Endothelial cell (in vitro differentiated cells): ENCODE measurements at regions not wholly inside any gene's neighbourhood (a gene's known extent, or its start where the extent isn't known, plus 50 kb on each side); places are given as distances from the start of the nearest gene placed in this dataset.

Experiments used
- DNase-seq: peaks from one replicate; pipeline ENCODE4 v3.0.0; 2021; ENCODE audit warnings: low spot score
- H3K27ac Mint-ChIP-seq: one replicate; pipeline ENCODE4 v1.8.0; 2021; ENCODE audit warnings: mixed read lengths, inconsistent platforms; ENCODE audit not compliant: unreplicated experiment
- H3K27me3 Mint-ChIP-seq: one replicate; pipeline ENCODE4 v1.8.0; 2021; ENCODE audit warnings: mild to moderate bottlenecking, moderate library complexity, mixed read lengths, inconsistent platforms; ENCODE audit not compliant: unreplicated experiment
- H3K36me3 Mint-ChIP-seq: one replicate; pipeline ENCODE4 v1.8.0; 2021; ENCODE audit warnings: mild to moderate bottlenecking, low read depth, mixed read lengths, inconsistent platforms; ENCODE audit not compliant: unreplicated experiment
- H3K4me1 Mint-ChIP-seq: one replicate; pipeline ENCODE4 v1.8.0; 2021; ENCODE audit warnings: mild to moderate bottlenecking, mixed read lengths, inconsistent platforms; ENCODE audit not compliant: unreplicated experiment
- H3K4me3 Mint-ChIP-seq: one replicate; pipeline ENCODE4 v1.8.0; 2021; ENCODE audit warnings: mild to moderate bottlenecking, mixed read lengths, inconsistent platforms; ENCODE audit not compliant: unreplicated experiment
- H3K9me3 Mint-ChIP-seq: one replicate; pipeline ENCODE4 v1.8.0; 2021; ENCODE audit warnings: mixed read lengths, inconsistent platforms; ENCODE audit not compliant: unreplicated experiment
- TF ChIP-seq, protein P1 (sequence below): fragments of 200-600 bp; sonication (generic); IDR thresholded peaks from one replicate; pipeline ENCODE4 v1.5.0; 2021; ENCODE audit warnings: antibody characterized with exemption; ENCODE audit not compliant: unreplicated experiment

DNA sequence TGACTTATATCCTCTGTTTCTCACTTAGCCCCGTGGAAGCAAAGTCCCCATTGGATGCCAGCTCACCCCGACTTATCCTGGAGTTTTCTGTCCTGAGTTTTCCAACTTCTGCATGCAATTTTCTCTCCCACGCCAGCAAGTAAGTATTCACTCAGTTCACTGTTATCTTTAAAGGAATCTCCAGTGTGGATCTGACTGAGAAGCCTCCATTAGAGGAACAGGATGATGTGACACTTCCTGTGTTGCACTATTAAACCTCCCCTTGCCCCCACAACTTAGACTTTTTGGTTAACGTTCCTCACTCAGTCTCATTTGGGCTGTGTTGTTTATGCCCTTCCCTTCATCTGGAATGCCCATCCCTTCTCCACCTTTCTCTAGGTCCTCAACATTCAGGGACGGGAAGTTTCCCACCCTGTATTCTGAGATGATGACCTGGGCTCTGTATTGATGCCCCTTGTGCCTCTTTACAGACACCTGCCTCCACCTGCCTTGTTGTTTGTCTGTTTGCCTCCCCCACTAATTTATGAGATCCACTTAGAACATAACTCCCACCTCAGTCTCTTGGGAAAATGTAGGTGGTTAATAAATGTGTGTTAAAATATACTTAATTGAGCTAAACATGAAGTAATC lies 536.1 kb upstream of the RAB6C start:
- Mint-ChIP-seq H3K27me3 (peaks cover 5% of the 10 kb centered on the region), H3K27ac (no peak overlapping the region), H3K4me3 (no peak overlapping the region), H3K4me1 (peaks cover 8% of the 10 kb centered on the region), H3K36me3 (no peaks in the 10 kb centered on the region), H3K9me3 (no peaks in the 10 kb centered on the region)
- TF ChIP-seq, protein P1, sequence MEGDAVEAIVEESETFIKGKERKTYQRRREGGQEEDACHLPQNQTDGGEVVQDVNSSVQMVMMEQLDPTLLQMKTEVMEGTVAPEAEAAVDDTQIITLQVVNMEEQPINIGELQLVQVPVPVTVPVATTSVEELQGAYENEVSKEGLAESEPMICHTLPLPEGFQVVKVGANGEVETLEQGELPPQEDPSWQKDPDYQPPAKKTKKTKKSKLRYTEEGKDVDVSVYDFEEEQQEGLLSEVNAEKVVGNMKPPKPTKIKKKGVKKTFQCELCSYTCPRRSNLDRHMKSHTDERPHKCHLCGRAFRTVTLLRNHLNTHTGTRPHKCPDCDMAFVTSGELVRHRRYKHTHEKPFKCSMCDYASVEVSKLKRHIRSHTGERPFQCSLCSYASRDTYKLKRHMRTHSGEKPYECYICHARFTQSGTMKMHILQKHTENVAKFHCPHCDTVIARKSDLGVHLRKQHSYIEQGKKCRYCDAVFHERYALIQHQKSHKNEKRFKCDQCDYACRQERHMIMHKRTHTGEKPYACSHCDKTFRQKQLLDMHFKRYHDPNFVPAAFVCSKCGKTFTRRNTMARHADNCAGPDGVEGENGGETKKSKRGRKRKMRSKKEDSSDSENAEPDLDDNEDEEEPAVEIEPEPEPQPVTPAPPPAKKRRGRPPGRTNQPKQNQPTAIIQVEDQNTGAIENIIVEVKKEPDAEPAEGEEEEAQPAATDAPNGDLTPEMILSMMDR = no peak
- DNase-seq = no peak

DNA sequence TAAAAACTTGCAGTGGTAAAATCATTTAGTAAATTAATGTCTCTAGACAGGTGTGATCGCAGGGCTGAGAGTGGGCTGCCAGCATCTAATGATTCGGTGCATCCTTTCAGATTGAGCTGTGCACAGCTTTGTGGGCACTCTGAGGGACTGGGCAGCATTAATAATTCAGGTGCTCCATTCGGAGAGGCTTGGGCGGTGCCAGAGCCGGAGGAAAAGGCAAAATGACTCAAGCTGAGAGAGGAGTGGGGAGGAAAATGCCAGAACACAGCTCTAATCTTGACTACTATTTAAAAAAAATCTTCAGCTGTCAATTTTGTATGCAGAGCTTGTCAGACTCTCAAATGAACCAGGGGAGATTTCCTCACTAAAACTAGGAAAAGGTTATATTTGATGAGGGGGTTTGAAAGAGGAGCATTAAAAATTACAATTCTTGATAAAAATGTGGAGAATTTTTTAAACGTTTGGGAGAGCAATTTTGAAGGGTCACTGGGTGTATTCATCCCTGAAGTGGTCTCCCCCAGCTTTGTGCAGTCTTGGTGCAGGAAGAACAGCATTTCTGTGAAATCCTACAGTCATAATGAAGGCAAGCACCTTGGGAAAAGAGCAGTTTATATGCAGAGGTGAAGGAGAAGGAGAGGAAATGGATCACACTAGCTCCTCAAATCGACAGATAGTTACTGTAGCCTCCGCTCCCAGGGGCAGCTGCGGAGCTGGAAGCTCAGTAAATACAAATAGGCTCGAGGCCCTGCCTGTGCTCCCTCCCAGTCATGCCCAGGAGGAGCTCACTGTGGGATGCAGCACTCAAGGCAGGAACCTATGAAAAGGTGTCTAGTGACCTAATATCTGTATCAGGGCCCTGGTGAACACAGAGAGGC lies 535.4 kb upstream of the RAB6C start:
- H3K27me3 Mint-ChIP-seq = peaks cover 3% of the 10 kb centered on the region
- TF ChIP-seq, protein P1 = no peak
- no peak overlapping the region for H3K4me3 Mint-ChIP-seq
- H3K4me1 Mint-ChIP-seq = peaks cover 8% of the 10 kb centered on the region
- no peak for DNase-seq
- H3K36me3 Mint-ChIP-seq = no peaks in the 10 kb centered on the region
- H3K9me3 Mint-ChIP-seq = no peaks in the 10 kb centered on the region
- H3K27ac Mint-ChIP-seq = no peak overlapping the region

DNA sequence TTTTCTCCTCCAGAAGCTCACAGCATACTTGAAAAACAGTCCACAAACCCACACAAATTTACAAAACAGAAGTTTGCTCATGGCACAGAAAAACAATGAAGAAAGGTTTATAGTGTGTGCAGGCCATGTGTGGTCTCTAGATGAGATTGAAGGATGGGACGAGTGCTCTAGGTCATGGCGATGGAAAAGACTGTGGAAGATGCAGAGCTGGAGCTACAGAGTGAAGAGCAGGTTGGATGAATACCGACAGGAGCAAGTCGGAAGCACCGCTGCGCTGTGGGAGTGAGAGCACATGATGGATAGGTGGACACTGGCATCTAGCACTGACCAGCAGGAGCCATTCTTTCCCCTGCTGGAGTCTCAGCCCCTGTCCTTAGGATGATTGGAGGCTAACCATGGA lies 534.7 kb upstream of the RAB6C start:
- H3K27ac Mint-ChIP-seq = no peak overlapping the region
- no peaks in the 10 kb centered on the region for H3K36me3 Mint-ChIP-seq
- no peak overlapping the region for H3K4me3 Mint-ChIP-seq
- H3K27me3 Mint-ChIP-seq = peaks cover 2% of the 10 kb centered on the region
- no peaks in the 10 kb centered on the region for H3K9me3 Mint-ChIP-seq
- TF ChIP-seq, protein P1 = no peak
- H3K4me1 Mint-ChIP-seq = peaks cover 8% of the 10 kb centered on the region
- no peak for DNase-seq

DNA sequence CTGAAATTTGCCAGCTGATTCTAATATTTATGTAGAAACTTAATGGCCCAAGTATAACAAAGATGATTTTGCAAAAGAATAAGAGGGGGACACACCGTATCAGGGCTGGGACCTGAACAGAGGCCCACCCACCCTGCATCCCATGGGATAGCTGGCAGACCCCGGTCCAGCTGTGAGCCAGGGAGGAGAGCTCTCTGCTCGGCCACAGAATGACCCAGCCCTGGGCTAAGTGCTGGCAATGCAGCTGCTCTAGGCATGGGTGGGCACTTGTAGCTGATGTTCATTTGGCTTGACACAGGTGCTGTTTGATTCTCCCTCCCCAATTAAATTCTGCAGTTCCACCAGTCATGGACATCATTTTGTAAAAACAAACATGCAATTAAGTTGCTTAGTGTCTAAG lies 522.8 kb upstream of the RAB6C start:
- H3K9me3 Mint-ChIP-seq = no peaks in the 10 kb centered on the region
- TF ChIP-seq, protein P1 = no peak
- H3K27me3 Mint-ChIP-seq = peaks cover 2% of the 10 kb centered on the region
- H3K36me3 Mint-ChIP-seq = no peaks in the 10 kb centered on the region
- no peaks in the 10 kb centered on the region for H3K4me1 Mint-ChIP-seq
- no peak for DNase-seq
- H3K4me3 Mint-ChIP-seq = no peak overlapping the region
- H3K27ac Mint-ChIP-seq = no peak overlapping the region

DNA sequence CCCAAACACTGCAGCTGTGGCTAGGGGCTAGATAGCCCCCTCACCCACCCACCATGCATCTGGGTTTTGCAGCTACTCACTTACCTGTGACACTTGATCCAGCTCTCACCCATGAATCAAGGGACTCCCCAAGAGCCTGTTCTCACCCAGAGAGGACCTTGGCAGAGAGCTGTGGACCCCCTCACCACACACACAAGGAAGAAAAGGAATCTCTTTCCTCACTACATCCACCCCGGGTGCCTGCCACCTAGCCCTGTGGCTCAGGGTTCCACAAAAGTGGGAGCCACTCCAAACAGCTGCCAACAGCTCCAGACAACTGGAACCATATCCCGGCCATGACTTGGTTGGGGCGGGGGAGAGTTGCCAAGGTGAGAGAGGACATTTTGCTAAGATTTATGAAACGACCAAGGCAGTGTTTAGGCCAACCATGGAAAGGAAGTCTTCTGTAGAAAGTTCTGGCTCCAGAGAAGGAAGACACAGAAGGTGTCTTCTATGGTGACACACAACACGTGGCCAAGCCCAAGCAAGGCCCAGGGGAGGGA lies 522.1 kb upstream of the RAB6C start:
- no peak overlapping the region for H3K27ac Mint-ChIP-seq
- no peak for DNase-seq
- no peak overlapping the region for H3K4me3 Mint-ChIP-seq
- no peaks in the 10 kb centered on the region for H3K9me3 Mint-ChIP-seq
- no peaks in the 10 kb centered on the region for H3K36me3 Mint-ChIP-seq
- H3K27me3 Mint-ChIP-seq = peaks cover 2% of the 10 kb centered on the region
- TF ChIP-seq, protein P1 = no peak
- H3K4me1 Mint-ChIP-seq = no peaks in the 10 kb centered on the region
